HCT116 (cell line): ENCODE measurements at regions not wholly inside any gene's neighbourhood (a gene's known extent, or its start where the extent isn't known, plus 50 kb on each side); places are given as distances from the start of the nearest gene placed in this dataset.

ENCODE experiments used
- CTCF ChIP-seq, 3 experiments: fragments of 200-600 bp in 1 of 3; sonication (generic) in 1 of 3; IDR thresholded peaks in 2 of 3; conservative IDR thresholded peaks in 1 of 3; 2 replicates each; pipeline ENCODE4 v1.5.1; 2012 to 2017; ENCODE audit warnings: low read depth in 2 of 3, low read length in 2 of 3, antibody characterized with exemption in 1 of 3, borderline replicate concordance in 1 of 3, control low read depth in 1 of 3, mild to moderate bottlenecking in 1 of 3, mixed read lengths in 1 of 3, mixed run types in 1 of 3, moderate library complexity in 1 of 3; ENCODE audit not compliant: insufficient read depth in 1 of 3
- EGR1 ChIP-seq: IDR thresholded peaks from 2 replicates; pipeline ENCODE4 v1.6.1; 2012; ENCODE audit warnings: low read depth
- ELF1 ChIP-seq: IDR thresholded peaks from 2 replicates; pipeline ENCODE4 v1.6.1; 2012; ENCODE audit warnings: low read depth, borderline replicate concordance
- EZH2 ChIP-seq: fragments of 200-600 bp; sonication (generic); IDR thresholded peaks from 2 replicates; pipeline ENCODE4 v1.6.1; 2017; ENCODE audit warnings: antibody characterized with exemption, mixed run types
- JUND ChIP-seq: IDR thresholded peaks from 2 replicates; pipeline ENCODE4 v1.6.1; 2012
- POLR2A ChIP-seq: IDR thresholded peaks from 2 replicates; pipeline ENCODE4 v1.7.0; 2011; ENCODE audit warnings: borderline replicate concordance; ENCODE audit not compliant: insufficient read depth, insufficient read length; ENCODE audit errors: extremely low read depth
- SIN3A ChIP-seq: IDR thresholded peaks from 2 replicates; pipeline ENCODE4 v1.6.1; 2012; ENCODE audit warnings: low read depth
- YY1 ChIP-seq: IDR thresholded peaks from 2 replicates; pipeline ENCODE4 v1.6.1; 2011; ENCODE audit warnings: low read length, low read depth, moderate library complexity, mild to moderate bottlenecking; ENCODE audit not compliant: insufficient replicate concordance; ENCODE audit errors: extremely low read depth
- ZFX ChIP-seq: fragments of 450-650 bp; IDR thresholded peaks from 2 replicates; pipeline ENCODE4 v1.6.1; 2017
- TF ChIP-seq, protein P1 (sequence below): IDR thresholded peaks from 2 replicates; pipeline ENCODE4 v1.6.1; 2012
- TF ChIP-seq, protein P2 (sequence below): IDR thresholded peaks from 2 replicates; pipeline ENCODE4 v1.6.1; 2011; ENCODE audit warnings: mild to moderate bottlenecking, low read length, moderate library complexity; ENCODE audit not compliant: insufficient replicate concordance; ENCODE audit errors: extremely low read depth

- no peak for TF ChIP-seq CTCF (IDR thresholded peaks at IDR 0.05 in 2 of 3, conservative IDR thresholded peaks at IDR 0.05 in 1 of 3; ENCODE audit: borderline replicate concordance in 1 of 3, insufficient read depth in 1 of 3, low read depth in 2 of 3, low read length in 2 of 3)
- no peak for TF ChIP-seq ELF1
- TF ChIP-seq YY1 = no peak
- TF ChIP-seq, protein P1, sequence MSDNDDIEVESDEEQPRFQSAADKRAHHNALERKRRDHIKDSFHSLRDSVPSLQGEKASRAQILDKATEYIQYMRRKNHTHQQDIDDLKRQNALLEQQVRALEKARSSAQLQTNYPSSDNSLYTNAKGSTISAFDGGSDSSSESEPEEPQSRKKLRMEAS = no peak
- TF ChIP-seq, protein P2, sequence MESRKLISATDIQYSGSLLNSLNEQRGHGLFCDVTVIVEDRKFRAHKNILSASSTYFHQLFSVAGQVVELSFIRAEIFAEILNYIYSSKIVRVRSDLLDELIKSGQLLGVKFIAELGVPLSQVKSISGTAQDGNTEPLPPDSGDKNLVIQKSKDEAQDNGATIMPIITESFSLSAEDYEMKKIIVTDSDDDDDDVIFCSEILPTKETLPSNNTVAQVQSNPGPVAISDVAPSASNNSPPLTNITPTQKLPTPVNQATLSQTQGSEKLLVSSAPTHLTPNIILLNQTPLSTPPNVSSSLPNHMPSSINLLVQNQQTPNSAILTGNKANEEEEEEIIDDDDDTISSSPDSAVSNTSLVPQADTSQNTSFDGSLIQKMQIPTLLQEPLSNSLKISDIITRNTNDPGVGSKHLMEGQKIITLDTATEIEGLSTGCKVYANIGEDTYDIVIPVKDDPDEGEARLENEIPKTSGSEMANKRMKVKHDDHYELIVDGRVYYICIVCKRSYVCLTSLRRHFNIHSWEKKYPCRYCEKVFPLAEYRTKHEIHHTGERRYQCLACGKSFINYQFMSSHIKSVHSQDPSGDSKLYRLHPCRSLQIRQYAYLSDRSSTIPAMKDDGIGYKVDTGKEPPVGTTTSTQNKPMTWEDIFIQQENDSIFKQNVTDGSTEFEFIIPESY = no peak
- no peak for TF ChIP-seq SIN3A
- TF ChIP-seq JUND = no peak
- no peak for TF ChIP-seq EZH2
- no peak for TF ChIP-seq POLR2A
- no peak for TF ChIP-seq ZFX
- TF ChIP-seq EGR1 = no peak
Measured at GRCh38 chr5:4156153-4156552, 560.5 kb downstream of the IRX1 start.
